GM19468 (cell line): ENCODE measurements at regions not wholly inside any gene's neighbourhood (a gene's known extent, or its start where the extent isn't known, plus 50 kb on each side); places are given as distances from the start of the nearest gene placed in this dataset.

Source experiments
- ATAC-seq: cut with Tn5 transposase; IDR thresholded peaks from one replicate; pipeline ENCODE4 v1.9.1; 2021; ENCODE audit warnings: mild to moderate bottlenecking, moderate library complexity, moderate number of reproducible peaks; ENCODE audit not compliant: unreplicated experiment; ENCODE audit errors: extremely low read depth

- ATAC-seq = no peak
Measured at GRCh38 chr2:217273162-217273561, 413.3 kb upstream of the TNP1 start.

GRCh38 chr2:217271813-217272212 lies 411.9 kb upstream of the TNP1 start:
- ATAC-seq = no peak

- ATAC-seq = no peak
Measured at GRCh38 chr2:217270485-217271121, 410.7 kb upstream of the TNP1 start.

GRCh38 chr2:217269701-217270484 lies 410.0 kb upstream of the TNP1 start:
- no peak for ATAC-seq

DNA sequence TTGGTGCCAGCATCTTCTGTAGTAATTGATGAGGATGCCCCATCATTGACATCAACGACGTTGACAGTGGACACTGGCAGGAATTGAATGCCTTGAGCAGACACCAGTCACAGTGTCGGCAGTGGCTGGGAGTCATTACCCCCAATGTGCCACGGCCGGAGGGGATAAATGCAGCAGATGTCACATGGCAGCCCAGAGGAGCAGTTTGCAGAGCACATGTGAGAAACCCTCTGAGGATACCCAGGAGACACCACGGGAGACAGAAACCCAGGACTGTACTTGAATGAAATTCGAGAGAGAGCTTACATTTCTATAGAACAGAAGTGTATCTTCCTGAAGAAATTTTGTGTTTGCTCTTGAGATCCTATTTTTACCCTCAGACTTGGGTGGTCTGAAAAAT lies 409.1 kb upstream of the TNP1 start:
- ATAC-seq = no peak

DNA sequence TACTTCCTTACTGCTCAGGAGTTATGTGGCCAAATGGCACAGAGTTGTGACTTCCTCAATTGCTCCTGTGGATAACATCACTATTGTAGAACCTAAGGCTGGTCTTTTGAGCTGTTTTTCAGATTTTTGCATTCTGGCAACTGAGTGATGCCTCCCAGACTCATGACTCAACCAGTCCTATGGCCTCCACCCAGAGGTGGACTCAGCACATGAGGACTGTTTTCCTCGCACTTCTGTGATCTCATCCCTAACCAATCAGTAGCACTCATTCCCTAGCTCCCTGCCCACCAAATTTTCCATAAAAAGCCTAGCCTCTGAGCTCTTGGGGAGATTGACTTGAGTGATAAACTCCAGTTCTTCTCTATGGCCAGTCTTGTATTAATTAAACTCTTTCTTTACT lies 407.9 kb upstream of the TNP1 start:
- no peak for ATAC-seq

GRCh38 chr2:217263756-217264155 lies 403.9 kb upstream of the TNP1 start:
- no peak for ATAC-seq

DNA sequence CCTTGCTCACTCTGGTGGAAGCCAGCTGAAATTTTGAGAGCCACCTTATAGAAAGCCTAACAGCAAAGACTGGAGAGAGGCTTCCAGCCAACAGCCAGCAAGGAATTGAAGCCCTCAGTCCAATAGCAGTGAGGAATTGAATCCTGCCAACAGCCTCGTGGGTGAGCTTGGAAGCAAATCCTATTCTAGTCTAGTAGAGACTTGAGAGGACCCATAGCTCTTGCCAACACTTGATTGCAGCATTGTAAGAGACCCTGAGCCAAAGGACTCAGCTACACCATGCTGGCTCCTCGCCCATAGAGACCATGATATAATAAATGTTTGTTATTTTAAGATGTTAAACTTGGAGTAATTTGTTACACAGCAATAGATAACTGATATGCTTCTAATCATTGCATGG lies 403.0 kb upstream of the TNP1 start:
- ATAC-seq = no peak

DNA sequence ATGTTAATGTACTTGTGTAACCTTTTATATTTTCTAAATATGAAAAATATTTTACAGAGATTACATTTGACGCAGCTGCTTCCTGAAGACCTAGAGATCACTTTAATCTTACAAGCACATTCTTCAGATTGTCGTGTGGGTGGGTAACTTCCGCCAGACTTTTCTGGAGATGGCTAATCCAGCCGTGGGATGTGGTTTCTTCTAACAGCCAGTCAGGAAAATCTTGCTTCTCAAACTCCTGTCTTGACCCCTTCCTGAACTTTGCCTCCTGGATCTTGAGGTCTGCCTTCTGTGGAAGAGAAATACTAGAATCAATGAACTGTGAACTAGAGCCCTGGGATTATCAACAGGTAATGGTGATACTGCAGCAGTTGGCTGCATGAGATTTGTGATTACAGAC lies 401.6 kb upstream of the TNP1 start:
- no peak for ATAC-seq

DNA sequence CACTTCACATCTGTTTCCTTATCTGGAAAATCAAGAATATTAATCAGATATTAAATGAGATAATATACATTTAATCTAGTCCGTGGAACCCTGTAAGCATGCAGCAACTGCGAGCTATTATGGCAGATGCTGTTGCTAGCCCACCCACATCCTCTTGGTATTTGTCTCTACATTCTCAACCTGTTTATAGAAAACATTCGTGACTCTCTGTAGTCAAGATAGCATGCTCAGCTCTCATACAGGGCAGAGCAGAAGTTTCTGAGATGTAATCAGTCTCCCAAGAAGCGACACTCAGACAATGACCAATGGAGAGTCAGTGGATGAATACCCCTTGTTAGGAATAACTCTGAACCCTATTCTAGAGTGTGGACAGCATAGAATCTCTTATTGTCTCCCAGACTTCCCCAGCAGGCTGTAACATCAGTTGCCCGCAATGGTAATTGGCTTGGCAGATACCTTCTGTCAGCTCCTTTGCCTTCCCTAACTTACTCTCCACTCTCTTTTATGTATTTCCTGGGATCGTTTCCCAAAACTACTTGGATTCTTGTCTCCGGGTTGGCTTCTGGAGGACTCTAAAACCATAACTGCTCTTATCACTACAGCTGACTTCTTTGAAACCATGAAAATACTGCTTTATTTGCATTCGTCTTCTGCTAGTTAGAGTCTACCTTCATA lies 400.7 kb upstream of the TNP1 start:
- ATAC-seq = no peak

- ATAC-seq = no peak
Measured at GRCh38 chr2:217258170-217258569, 398.3 kb upstream of the TNP1 start.

- no peak for ATAC-seq
Measured at GRCh38 chr2:217256251-217256650, 396.4 kb upstream of the TNP1 start.

DNA sequence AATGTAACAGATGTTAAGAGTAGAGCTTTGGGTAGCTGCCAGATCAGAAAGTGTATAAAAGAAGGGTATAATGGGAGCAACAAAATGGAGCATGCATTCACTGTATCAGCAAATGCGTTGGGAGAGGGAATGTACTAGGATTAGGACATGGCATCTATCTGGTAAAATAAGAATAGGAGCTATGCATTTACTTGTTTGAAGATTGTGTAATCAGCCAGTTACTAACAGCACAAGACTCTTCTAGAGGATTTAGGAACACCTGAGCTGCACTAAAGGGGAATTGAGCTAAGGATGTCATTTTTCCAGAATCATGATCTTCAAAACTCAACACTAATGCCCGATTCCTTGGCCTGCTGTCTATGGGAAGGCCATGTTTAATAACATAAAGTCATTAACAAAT lies 394.2 kb upstream of the TNP1 start:
- no peak for ATAC-seq

DNA sequence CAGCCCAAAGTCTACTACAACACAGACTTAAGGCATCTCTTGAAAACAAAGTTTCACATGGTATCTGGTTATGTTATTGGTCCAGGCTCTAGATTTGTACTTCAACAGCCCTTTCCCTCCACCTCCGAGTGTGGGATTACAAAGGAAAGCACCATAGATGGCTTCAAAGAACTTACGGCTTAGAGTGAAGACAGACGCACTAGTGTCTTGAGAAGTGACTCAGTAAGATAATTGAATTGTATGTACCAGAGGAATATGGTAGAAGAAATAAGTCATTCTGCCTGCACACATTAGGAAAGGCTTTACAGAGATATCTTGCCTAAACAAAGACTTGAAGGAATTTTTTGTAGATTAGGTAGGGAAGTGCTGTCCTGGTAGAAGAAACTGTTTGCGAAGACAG lies 392.3 kb upstream of the TNP1 start:
- ATAC-seq = no peak

DNA sequence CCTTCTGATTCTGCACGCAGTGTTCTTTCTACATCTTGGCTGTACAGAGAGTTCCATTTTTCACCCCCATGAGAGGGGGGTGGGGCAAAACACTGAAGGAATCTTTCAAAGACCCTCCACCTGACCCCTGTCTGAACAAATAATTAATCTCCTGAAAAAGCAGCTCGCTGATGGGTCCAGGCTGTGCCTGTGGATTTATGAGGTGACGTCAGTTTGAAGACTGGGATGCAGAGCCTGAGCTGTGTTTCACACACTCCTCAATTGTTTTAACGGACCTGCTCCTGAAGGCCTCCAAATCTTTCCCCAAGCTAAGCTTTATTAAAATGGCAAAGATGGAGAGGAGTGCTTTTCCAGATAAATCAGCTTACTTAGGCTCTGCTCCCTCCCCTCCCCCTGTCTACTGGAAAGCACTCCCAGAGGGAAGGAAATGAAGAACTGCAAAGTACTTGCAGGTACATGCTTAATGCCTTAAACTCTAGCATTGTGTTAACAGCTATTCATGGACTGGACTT lies 390.2 kb upstream of the TNP1 start:
- no peak for ATAC-seq

DNA sequence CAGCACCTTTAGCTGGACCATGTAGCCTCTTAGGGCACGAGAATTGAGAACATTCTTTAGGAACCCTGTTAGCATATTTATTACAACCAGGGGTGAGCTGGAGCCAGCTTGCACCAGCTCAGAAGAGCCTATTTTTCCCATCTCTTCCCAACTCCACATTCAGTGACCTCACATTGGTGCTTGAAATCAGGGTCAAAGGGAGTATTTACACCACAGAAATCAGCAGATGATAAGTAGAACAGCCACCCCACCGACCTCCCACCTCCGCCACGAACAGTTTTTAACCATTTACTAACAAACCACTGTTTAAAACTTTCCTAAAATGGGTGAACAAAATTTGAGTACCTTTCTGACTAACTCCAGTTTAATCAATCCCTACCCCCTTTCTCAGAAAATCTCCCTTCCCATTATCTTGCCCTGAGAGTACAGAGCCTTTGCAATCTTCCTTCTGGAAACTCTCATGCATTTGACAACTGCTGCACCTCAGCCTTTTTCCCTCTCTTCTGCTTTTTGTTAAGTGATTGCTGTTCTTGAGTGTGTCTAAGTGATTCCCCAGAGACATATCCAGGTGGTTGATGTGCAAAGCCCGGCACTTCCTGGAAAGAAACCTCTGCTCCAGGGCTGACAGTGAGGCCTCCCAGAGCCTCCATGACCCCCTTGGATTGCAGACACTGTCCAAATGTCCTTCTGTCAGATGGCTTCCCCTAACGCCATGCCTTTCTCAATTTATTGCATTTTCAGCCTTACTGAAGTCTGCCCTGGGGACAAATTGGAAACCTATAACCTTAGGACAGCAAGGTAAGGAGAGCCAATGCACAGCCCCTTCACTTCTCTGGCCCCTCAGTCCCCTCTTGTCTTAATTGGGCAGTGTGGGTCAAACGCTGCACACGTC lies 389.5 kb upstream of the TNP1 start:
- no peak for ATAC-seq

GRCh38 chr2:217248312-217248935 lies 388.6 kb upstream of the TNP1 start:
- peak; percentile 77 for ATAC-seq

GRCh38 chr2:217247476-217247875 lies 387.6 kb upstream of the TNP1 start:
- ATAC-seq = no peak

- ATAC-seq = no peak
Measured at GRCh38 chr2:217246108-217246507, 386.2 kb upstream of the TNP1 start.

GRCh38 chr2:217244815-217245214 lies 385.0 kb upstream of the TNP1 start:
- no peak for ATAC-seq
